Skin of body (tissue), 1 donor: ENCODE measurements at regions not wholly inside any gene's neighbourhood (a gene's known extent, or its start where the extent isn't known, plus 50 kb on each side); places are given as distances from the start of the nearest gene placed in this dataset.
"Not testable (repeated sequence)": the region's sequence is repeated elsewhere in the genome, so short reads cannot be mapped to it uniquely, and the experiment has no call there.

Experiments
- DNase-seq: peaks from one replicate; lab custom pipeline; 2025; lab: John Stamatoyannopoulos, UW

- DNase-seq, result no peak
These were observed 122.1 kb upstream of the IQSEC1 start for GRCh38 chr3:13195374-13195773.

- DNase-seq, result no peak
These were observed 121.3 kb upstream of the IQSEC1 start for GRCh38 chr3:13194285-13195209.

GRCh38 chr3:13193320-13194284, 120.4 kb upstream of the IQSEC1 start:
- DNase-seq, result no peak

- DNase-seq, result no peak
These were observed 119.4 kb upstream of the IQSEC1 start for GRCh38 chr3:13192471-13193213.

GRCh38 chr3:13191016-13191415, 117.8 kb upstream of the IQSEC1 start:
- DNase-seq, result no peak

GRCh38 chr3:13190378-13190765, 117.1 kb upstream of the IQSEC1 start:
- DNase-seq, result no peak

GRCh38 chr3:13189639-13190377, 116.6 kb upstream of the IQSEC1 start:
- DNase-seq, result no peak

GRCh38 chr3:13188975-13189374, 115.7 kb upstream of the IQSEC1 start:
- DNase-seq, result no peak

GRCh38 chr3:13188181-13188779, 115.1 kb upstream of the IQSEC1 start:
- DNase-seq, result no peak

GRCh38 chr3:13187593-13187992, 114.4 kb upstream of the IQSEC1 start:
- DNase-seq, result no peak

GRCh38 chr3:13186435-13186815, 113.2 kb upstream of the IQSEC1 start:
- DNase-seq, result peak; percentile 8

GRCh38 chr3:13185737-13186434, 112.7 kb upstream of the IQSEC1 start:
- DNase-seq, result no peak

GRCh38 chr3:13179582-13180210, 106.5 kb upstream of the IQSEC1 start:
- not testable (repeated sequence) for DNase-seq

GRCh38 chr3:13179181-13179580, 106.0 kb upstream of the IQSEC1 start:
- DNase-seq, result no peak

- DNase-seq, result no peak
These were observed 104.9 kb upstream of the IQSEC1 start for GRCh38 chr3:13178107-13178506.

- no peak for DNase-seq
These were observed 104.4 kb upstream of the IQSEC1 start for GRCh38 chr3:13177641-13178040.

- no peak for DNase-seq
These were observed 104.0 kb upstream of the IQSEC1 start for GRCh38 chr3:13177236-13177635.

- no peak for DNase-seq
These were observed 103.2 kb upstream of the IQSEC1 start for GRCh38 chr3:13176445-13176844.

GRCh38 chr3:13174803-13175135, 101.5 kb upstream of the IQSEC1 start:
- DNase-seq, result no peak
